HL-60 (cell line): ENCODE measurements at regions not wholly inside any gene's neighbourhood (a gene's known extent, or its start where the extent isn't known, plus 50 kb on each side); places are given as distances from the start of the nearest gene placed in this dataset.

Source experiments
- DNase-seq, 2 experiments: peaks; one replicate each; pipeline ENCODE4 v3.0.0-alpha.2; 2010 to 2020; ENCODE audit warnings: low read depth in 1 of 2, low spot score in 1 of 2
- H3K27ac ChIP-seq: fragments of 250-450 bp; sonication (Bioruptor Pico); replicated peaks from 2 replicates; pipeline ENCODE4 v1.5.1; 2020; ENCODE audit warnings: mild to moderate bottlenecking, moderate library complexity
- H3K27me3 ChIP-seq: fragments of 250-450 bp; sonication (Bioruptor Pico); 2 replicates; pipeline ENCODE4 v1.5.1; 2021; ENCODE audit warnings: mild to moderate bottlenecking, moderate library complexity; ENCODE audit not compliant: insufficient read depth, poor library complexity, severe bottlenecking
- H3K4me3 ChIP-seq: replicated peaks from 2 replicates; pipeline ENCODE4 v1.5.1; 2011; ENCODE audit warnings: mild to moderate bottlenecking, control low read depth, low read length; ENCODE audit not compliant: insufficient read depth
- GABPA ChIP-seq: IDR thresholded peaks from 2 replicates; pipeline ENCODE4 v1.6.1; 2012; ENCODE audit warnings: low read depth
- POLR2AphosphoS5 ChIP-seq: IDR thresholded peaks from 2 replicates; pipeline ENCODE4 v1.6.1; 2012; ENCODE audit warnings: low read depth
- SPI1 ChIP-seq: IDR thresholded peaks from 2 replicates; pipeline ENCODE4 v1.6.1; 2012; ENCODE audit warnings: low read depth, mild to moderate bottlenecking, borderline replicate concordance
- TF ChIP-seq, protein P1 (sequence below): IDR thresholded peaks from one replicate; pipeline ENCODE4 v1.5.1; 2011; ENCODE audit warnings: low read length, control low read depth, inconsistent platforms; ENCODE audit not compliant: insufficient read depth
- TF ChIP-seq, protein P2 (sequence below): IDR thresholded peaks from 2 replicates; pipeline ENCODE4 v1.6.1; 2012; ENCODE audit warnings: low read depth; ENCODE audit not compliant: insufficient replicate concordance

DNA sequence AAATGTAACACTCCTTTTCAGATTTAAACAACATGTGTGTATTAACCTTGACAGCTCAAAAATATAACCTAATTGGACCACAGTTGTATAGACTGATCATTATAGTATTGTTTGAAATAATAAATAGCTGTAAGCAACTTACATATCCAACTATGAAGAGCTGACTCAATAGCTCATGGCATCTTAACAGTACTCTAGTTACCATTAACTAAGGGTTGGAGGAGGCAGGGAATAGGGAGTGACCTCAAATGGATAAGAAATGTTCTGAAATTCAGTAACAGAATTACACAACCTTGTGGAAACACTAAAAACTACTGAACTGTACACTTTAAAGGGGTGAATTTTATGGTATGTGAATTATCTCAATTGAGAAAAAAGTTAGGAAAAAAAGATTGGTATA is 136.5 kb upstream of the CPEB2 start:
- no peak for DNase-seq
- Histone ChIP-seq H3K27ac (no peak overlapping the region), H3K27me3 (no peaks in the 10 kb centered on the region), H3K4me3 (no peak overlapping the region)
- no peak for TF ChIP-seq POLR2AphosphoS5
- TF ChIP-seq, protein P1, sequence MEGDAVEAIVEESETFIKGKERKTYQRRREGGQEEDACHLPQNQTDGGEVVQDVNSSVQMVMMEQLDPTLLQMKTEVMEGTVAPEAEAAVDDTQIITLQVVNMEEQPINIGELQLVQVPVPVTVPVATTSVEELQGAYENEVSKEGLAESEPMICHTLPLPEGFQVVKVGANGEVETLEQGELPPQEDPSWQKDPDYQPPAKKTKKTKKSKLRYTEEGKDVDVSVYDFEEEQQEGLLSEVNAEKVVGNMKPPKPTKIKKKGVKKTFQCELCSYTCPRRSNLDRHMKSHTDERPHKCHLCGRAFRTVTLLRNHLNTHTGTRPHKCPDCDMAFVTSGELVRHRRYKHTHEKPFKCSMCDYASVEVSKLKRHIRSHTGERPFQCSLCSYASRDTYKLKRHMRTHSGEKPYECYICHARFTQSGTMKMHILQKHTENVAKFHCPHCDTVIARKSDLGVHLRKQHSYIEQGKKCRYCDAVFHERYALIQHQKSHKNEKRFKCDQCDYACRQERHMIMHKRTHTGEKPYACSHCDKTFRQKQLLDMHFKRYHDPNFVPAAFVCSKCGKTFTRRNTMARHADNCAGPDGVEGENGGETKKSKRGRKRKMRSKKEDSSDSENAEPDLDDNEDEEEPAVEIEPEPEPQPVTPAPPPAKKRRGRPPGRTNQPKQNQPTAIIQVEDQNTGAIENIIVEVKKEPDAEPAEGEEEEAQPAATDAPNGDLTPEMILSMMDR, result no peak
- TF ChIP-seq SPI1, result no peak
- TF ChIP-seq, protein P2, sequence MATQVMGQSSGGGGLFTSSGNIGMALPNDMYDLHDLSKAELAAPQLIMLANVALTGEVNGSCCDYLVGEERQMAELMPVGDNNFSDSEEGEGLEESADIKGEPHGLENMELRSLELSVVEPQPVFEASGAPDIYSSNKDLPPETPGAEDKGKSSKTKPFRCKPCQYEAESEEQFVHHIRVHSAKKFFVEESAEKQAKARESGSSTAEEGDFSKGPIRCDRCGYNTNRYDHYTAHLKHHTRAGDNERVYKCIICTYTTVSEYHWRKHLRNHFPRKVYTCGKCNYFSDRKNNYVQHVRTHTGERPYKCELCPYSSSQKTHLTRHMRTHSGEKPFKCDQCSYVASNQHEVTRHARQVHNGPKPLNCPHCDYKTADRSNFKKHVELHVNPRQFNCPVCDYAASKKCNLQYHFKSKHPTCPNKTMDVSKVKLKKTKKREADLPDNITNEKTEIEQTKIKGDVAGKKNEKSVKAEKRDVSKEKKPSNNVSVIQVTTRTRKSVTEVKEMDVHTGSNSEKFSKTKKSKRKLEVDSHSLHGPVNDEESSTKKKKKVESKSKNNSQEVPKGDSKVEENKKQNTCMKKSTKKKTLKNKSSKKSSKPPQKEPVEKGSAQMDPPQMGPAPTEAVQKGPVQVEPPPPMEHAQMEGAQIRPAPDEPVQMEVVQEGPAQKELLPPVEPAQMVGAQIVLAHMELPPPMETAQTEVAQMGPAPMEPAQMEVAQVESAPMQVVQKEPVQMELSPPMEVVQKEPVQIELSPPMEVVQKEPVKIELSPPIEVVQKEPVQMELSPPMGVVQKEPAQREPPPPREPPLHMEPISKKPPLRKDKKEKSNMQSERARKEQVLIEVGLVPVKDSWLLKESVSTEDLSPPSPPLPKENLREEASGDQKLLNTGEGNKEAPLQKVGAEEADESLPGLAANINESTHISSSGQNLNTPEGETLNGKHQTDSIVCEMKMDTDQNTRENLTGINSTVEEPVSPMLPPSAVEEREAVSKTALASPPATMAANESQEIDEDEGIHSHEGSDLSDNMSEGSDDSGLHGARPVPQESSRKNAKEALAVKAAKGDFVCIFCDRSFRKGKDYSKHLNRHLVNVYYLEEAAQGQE, result no peak
- TF ChIP-seq GABPA, result no peak

DNA sequence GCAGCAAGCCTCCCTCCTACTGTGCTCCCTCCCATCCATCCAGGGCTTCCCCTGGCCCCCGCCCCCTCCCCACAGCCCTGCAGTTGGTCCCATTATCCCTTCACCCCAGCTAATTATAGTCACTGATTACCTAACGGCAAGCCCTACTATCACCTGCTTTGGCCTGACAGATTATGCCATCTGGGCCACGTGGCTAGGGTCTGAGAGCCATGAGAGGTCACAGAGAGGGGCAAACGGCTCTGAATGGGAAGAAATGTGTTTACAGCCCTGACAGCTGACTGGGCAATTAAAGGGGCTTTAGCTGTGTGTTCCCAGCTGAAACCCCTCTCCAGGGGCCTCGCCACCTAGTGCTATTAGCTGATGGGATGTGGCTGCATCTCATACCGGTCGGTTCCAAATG is 134.4 kb upstream of the CPEB2 start:
- no peaks in the 10 kb centered on the region for H3K27me3 ChIP-seq
- TF ChIP-seq, protein P2, result no peak
- TF ChIP-seq POLR2AphosphoS5 (no peak), SPI1 (no peak), GABPA (no peak)
- TF ChIP-seq, protein P1, result no peak
- DNase-seq, result no peak
- no peak overlapping the region for H3K4me3 ChIP-seq
- H3K27ac ChIP-seq, result no peak overlapping the region

DNA sequence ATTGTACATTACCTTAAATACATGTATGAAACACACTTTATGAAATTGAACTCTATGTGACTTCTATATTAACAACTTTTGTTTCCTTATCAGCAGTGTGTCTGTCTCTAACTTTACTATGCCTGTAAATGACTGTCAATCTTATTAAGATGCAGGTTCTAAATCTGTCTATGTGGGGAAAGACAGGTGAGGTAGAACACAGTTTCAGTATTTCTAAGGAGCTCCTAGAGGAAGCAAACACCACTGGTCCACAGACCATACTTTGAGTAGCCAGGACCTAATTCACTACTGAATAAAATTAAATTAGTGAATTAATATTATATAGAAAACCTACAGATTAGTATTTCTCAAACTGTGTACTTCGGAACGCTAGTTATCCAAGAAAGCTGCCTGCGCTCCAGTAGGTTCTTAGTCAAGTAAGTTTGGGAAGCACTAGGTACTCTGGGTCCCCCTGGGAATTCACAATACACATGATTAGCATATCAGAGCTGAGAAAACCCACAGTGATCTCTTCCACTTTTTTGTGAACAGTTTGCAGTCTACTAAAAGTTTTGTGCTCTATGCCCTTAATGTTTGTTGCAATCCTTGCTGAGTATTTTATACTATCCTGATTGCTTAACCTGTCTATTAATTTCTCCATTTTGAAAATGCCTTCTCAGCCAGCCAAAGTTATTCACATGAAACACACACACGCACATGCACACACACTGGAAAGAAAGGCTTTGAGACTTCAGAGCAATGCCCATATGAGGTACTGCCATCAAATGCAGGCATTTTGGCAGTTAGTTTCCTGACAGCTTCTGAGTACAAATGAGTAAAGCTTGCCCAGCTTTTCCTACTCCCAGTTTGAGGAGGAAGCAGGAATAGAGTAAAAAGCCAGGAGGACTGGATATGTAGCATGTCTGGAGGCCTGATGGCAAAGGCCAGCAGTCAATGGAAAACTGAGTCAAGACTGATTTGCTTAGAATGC is 133.6 kb upstream of the CPEB2 start:
- no peak overlapping the region for H3K4me3 ChIP-seq
- no peak for DNase-seq
- TF ChIP-seq, protein P2, result no peak
- TF ChIP-seq SPI1 (no peak), GABPA (no peak), POLR2AphosphoS5 (no peak)
- TF ChIP-seq, protein P1, result no peak
- no peak overlapping the region for H3K27ac ChIP-seq
- no peaks in the 10 kb centered on the region for H3K27me3 ChIP-seq
